H1 (cell line): ENCODE measurements at regions not wholly inside any gene's neighbourhood (a gene's known extent, or its start where the extent isn't known, plus 50 kb on each side); places are given as distances from the start of the nearest gene placed in this dataset.

Experiments used
- MAFK ChIP-seq: IDR thresholded peaks from 2 replicates; pipeline ENCODE4 v1.6.1; 2012; ENCODE audit warnings: low read depth, mild to moderate bottlenecking, improper control_type of control experiment, low read length

DNA sequence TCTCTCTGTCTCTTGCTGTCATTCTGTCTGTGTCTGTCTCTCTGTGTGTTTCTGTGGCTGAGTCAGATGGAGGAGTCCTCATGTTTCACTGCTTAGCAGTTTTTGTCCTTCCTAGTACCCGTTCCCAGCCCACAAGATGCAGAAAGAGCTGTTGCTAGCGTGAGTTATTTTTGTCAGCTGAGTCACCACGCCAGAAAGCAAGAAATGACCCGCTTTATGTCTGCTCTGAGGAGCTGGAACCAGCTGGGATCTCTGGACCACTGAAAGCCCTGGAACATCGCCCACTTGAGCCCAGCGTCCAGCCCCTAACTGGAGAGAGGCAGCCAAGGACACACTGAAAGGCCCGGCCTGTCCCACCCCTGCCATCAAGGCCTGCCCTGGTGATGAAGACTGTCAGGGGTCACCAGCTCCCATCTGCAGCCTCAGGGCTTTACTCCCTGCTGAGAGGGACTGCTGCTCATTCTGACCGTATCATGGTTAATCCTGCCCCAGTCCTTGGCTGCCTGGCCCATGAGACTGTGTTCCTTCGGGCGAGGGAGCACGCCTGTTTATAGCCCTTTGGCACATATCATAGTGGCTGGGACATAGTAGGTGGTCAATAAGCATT lies 101.7 kb upstream of the TPM1 start (continued):
- TF ChIP-seq MAFK = no peak
